DMS114 treated with DMSO at 0.1 percent for 48 hours (cell line): ENCODE measurements at regions not wholly inside any gene's neighbourhood (a gene's known extent, or its start where the extent isn't known, plus 50 kb on each side); places are given as distances from the start of the nearest gene placed in this dataset.
A peak's percentile ranks its signal among the peaks of the same experiment; 100 is the strongest.
"Not testable (repeated sequence)": the region's sequence is repeated elsewhere in the genome, so short reads cannot be mapped to it uniquely, and the experiment has no call there.

Experiments used
- DNase-seq: peaks from one replicate; lab custom pipeline; 2025; ENCODE audit not compliant: unreplicated experiment; lab: John Stamatoyannopoulos, UW

GRCh38 chr7:80019809-80020207 is 114.8 kb upstream of the GNAI1 start:
- not testable (repeated sequence) for DNase-seq

- peak; percentile 57 for DNase-seq
Measured at GRCh38 chr7:80018941-80019808, 115.5 kb upstream of the GNAI1 start.

GRCh38 chr7:80017101-80017698 is 117.4 kb upstream of the GNAI1 start:
- DNase-seq = no peak

GRCh38 chr7:80014511-80014910 is 120.1 kb upstream of the GNAI1 start:
- no peak for DNase-seq

GRCh38 chr7:80008039-80008438 is 126.6 kb upstream of the GNAI1 start:
- no peak for DNase-seq

- DNase-seq = no peak
Measured at GRCh38 chr7:80002865-80003264, 131.8 kb upstream of the GNAI1 start.

GRCh38 chr7:79998363-79998762 is 136.3 kb upstream of the GNAI1 start:
- DNase-seq = no peak

- no peak for DNase-seq
Measured at GRCh38 chr7:79997345-79997744, 137.3 kb upstream of the GNAI1 start.

GRCh38 chr7:79995741-79996140 is 138.9 kb upstream of the GNAI1 start:
- DNase-seq = not testable (repeated sequence)

GRCh38 chr7:79988653-79989052 is 146.0 kb upstream of the GNAI1 start:
- DNase-seq = no peak

GRCh38 chr7:79984210-79984609 is 150.4 kb upstream of the GNAI1 start:
- no peak for DNase-seq

- DNase-seq = no peak
Measured at GRCh38 chr7:79982141-79982770, 152.4 kb upstream of the GNAI1 start.

- no peak for DNase-seq
Measured at GRCh38 chr7:79980376-79980775, 154.3 kb upstream of the GNAI1 start.

GRCh38 chr7:79979437-79979836 is 155.2 kb upstream of the GNAI1 start:
- no peak for DNase-seq

GRCh38 chr7:79977481-79977880 is 157.2 kb upstream of the GNAI1 start:
- DNase-seq = no peak

- not testable (repeated sequence) for DNase-seq
Measured at GRCh38 chr7:79976711-79977020, 158.0 kb upstream of the GNAI1 start.

GRCh38 chr7:79975986-79976710 is 158.5 kb upstream of the GNAI1 start:
- DNase-seq = not testable (repeated sequence)

GRCh38 chr7:79973455-79973854 is 161.2 kb upstream of the GNAI1 start:
- DNase-seq = no peak

- DNase-seq = no peak
Measured at GRCh38 chr7:79971058-79971457, 163.6 kb upstream of the GNAI1 start.

- DNase-seq = no peak
Measured at GRCh38 chr7:79968894-79969293, 165.7 kb upstream of the GNAI1 start.

- DNase-seq = no peak
Measured at GRCh38 chr7:79968077-79968648, 166.5 kb upstream of the GNAI1 start.
